HG03575 (cell line): ENCODE measurements at regions not wholly inside any gene's neighbourhood (a gene's known extent, or its start where the extent isn't known, plus 50 kb on each side); places are given as distances from the start of the nearest gene placed in this dataset.
"Not testable (repeated sequence)": the region's sequence is repeated elsewhere in the genome, so short reads cannot be mapped to it uniquely, and the experiment has no call there.

Source experiments
- ATAC-seq: cut with Tn5 transposase; IDR thresholded peaks from one replicate; pipeline ENCODE4 v1.9.1; 2021; ENCODE audit not compliant: unreplicated experiment, insufficient number of reproducible peaks, low FRiP score; ENCODE audit errors: extremely low read depth

DNA sequence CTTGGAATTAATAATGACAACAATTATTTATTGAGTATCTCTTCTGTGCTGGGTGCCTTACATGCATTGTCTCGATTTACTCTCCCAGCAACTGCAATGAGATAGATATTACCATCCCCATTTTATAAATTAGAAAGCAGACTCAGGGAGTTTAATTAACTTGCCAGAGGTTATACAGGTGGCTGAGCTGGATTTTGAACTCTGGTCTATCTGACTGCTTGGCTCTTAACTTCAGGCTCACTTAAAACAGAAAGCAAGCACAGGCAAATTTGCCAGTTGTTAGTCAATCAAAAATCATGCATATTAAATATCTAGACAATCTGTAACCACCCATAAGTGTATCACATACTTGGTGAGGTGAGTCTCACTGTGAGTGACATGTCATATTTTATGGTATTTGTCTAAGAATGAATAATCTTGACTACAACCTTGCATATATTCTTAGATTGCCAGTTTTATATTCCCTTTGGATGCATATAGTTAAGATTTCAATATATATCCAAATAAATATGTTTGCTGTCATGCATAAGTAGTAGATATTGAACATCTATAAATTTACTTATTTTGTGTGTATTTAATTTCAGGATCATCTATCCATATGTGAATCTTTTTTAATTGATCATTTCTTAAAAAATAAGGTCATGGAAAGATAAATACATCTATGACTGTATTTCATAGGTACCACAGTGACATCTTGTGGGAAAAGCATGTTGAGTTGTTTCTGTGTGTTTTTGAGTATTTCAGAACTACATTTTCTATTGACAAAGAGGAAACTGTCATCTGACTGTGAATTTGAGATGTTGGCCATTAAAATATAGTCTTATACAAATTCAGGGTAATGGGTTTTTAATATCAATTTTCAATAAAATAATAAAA, 112.0 kb upstream of the ARHGAP42 start:
- no peak for ATAC-seq

DNA sequence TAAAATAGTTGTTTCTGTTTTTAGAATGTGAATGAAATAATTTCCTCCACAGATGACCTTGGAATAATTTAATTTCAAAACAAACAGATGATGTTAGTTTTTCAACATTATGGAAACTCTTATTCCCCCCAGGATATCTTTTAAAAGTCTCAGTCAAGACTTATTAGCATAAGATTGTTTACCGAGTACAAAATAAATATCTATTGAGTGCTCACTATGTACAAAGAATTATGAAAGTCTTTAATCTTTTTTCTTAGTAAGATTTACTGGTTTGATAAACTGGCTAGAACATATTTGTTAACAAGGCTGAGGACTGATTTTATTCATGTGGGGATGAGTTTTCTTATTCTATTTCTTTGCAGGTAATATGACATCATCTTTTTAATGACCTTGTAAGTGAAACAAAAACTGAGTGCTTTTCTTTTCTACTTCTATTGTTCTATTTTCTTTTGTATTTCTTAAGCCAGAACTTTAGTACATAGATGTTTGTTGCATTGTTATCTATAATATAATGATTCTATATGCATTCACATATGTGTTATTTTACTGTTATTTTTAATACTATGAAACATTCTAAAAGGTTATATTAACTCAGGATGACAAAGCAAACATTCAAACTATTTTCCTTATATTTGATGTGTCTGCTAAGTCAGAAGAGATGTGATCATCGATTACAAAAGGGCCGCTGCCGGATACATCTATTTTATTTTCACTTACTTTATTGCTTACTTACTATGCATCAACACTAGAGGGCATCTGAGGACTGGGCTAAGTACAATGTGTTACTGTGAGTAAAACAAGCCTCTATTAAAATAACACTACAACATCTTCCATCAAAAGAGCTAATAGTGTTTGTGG, 111.0 kb upstream of the ARHGAP42 start:
- ATAC-seq = no peak

DNA sequence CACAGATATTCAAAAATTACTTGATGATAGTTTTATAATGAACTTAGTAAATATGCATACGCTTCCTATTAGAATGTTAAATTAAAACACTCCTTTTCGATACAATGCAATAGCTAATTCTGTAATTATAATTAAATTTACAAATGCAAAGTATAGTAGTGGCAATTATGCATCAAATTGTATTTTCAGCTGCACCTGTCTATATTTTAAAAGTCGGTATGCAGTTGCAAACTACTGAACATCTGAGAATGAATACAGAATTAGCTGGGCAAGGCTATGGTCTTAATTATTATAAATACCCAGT, 110.4 kb upstream of the ARHGAP42 start:
- no peak for ATAC-seq

DNA sequence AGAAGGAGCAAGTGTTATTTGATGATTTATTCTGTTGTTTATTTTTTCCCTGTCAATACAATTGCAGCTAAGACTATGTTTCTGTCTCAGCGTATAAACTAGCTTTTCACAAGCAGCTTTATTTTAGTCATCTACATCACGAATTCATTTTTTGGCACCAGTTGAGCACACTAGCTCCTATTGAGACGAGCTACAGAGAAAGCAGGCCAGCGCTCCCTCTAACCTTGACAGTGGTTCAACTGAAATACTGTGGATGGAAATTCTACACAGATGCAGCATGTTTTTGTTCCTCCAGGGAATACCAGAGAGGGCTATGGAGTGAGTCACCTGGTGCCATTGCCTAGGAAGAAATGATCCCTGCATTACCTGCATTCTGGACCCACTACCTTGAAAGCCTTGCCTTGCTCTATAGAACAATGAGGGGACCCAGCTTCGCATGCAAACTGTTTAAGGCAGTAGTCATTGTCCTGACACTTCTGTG, 108.2 kb upstream of the ARHGAP42 start:
- ATAC-seq = no peak

DNA sequence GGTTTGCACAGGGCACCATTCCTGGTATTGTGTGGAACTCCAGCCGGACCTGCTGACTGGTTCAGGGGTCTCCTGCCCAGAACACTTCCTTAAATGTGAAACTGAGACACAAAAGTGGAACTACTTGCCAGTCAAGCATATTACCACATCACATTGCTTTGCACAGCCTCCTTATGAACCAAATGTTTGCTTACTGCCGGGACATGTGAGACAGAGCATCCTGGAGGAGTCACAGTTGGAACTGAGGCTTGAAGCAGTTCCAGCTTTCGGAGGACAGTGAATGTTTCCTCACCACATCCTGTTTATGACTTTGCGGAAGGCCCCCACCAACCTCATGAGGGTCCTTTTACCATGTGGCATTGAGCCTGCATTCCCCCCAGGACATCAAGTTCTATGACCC, 105.8 kb upstream of the ARHGAP42 start:
- ATAC-seq = no peak

DNA sequence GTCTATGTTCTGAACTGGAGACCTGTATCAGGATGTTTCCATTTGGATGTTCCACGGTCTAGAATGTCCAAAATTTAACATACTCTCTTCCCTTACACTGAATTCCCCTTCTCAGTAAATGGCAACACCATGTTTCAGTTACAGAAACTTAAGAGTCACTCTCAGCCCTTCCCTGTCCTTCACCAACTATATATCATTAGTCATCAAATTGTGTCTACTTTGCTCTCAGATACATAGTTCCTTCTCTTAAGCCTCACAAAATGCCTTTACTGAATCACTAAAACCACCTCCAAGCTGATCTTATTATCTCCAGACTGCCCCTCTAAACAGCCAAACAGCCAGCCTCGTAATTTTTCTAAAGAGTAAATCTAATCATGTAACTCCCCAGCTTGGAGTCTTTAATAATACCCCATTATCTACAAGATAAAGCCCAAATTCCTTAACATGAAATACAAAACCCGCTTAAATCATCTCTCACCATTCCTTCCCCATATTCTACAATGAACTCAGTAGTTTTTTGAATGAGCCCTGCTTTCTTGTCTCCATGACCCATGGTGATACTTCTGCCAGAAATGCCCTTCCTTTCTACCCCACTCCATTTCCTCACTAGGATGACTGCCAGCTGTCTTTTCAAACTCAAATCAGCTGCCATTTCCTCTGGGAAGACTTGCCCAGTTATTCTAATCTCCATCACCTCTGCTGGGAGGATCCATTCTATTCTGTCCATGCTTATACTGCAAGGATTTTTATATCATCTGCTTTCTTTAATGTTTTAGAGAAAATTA, 102.7 kb upstream of the ARHGAP42 start:
- no peak for ATAC-seq

DNA sequence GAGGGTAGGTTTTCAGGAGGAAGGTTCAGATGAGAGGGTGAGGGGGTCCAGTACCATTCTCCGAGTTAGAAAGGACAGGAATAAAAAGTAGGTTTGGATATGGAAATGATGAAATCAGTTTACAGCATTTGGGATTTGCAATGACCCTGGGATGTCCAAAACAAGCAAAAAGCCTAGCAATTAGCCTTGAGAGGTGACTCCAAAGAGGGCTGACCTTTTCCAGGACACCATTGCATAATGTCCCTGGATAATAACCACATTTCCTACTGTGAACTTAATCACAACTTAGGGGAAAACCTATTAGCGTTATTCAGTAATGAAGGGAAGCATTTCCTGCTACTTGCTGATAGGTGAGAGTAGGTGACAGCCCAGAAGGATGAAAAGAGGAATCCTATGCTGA, 101.4 kb upstream of the ARHGAP42 start:
- no peak for ATAC-seq

DNA sequence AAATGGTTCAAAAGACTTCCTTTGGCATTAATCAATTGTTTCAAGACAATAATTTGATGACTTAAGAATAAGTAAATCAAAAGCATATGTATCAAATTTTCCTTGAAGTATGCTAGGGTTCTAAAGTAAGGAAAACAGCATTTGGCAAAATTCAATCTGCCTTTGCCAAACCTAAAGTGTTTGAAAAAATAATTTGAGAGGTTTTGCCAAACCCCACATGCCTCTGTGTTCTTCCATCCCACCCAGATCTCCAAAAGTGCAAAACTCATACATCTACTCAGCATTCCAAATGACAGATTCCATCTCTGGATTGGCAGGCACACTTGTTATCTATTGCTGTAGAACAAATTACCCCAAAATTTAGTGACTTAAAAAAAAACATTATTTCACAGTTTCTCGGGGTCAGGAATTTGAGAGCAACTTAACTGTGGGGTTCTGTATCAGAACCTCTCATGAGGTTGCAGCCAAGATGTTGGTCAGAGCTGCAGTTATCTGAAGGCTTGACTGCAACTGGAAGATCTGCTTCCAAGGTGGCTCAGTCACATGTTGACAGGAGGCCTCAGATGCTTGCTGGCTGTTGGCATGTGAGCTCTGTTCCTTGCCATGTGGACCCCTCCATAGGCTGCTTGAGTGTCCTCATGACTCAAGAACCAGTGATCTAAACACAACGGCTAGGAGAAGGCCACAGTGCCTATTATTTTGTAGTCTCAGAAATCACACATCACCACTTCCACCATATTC, 100.6 kb upstream of the ARHGAP42 start:
- ATAC-seq = no peak

DNA sequence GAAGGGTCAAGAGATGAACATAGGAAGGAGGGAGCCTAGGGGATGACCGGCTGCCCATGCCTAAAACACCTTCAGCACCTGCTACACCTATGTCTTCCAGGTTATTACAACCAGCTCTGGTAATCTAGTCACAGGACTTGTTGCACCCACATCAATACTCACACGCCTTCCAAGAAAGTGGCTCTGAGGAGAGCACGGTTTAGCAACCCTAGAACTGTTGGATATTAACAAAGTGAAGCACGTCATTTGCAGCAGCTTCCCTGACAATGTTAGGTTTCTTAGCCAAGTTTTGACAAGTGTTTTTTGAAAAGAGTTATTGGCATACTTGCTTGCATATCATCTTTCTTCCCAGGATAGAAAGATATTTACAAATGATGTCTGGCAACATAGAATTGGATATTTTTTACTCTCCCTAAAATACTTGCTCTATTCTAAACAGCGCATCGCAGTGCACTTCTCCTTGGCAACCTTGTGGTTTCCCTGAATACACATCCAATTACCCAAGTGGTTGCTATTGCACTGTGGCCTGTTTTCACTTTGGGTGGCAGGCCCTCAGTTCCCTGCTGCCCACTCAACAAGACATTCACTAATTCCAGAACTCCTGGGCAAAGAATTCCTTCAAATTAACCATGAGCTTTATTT, 94.3 kb upstream of the ARHGAP42 start:
- no peak for ATAC-seq

DNA sequence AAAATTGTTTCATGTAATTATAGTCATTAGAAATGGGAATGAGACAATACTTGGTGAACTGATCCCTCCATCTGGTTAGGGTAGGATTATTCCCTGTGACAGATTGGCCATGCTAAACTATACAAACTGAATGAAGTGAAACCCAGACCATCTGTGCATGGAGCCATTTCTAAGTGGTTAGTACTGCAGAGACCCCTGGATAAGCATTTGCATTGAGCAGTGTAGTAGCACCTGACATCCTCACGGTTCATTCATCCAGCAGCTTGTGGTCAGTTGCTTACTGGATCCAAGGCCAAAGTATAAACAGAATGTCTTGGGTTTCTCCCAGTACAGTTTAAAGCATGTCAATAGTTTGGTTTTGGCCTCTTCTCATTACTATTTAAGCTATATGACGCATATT, 93.8 kb upstream of the ARHGAP42 start:
- ATAC-seq = no peak

DNA sequence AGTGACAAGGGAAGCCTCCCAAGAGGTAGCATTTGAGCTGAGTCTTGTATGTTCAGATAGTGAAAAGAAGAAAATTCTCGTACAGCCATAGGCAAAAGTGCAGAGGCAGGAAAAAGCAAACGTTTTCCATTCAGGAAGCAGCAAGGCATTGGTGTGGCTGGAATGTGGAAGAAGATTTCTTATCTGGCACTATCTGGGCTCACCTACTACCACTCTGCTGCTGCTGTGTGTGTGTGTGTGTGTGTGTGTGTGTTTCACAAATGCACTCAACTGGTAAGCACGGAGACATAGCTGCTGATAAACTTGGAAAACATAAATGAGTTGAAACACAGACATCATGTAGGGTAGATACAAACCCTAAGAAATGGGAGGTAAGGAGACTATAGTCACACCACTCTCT, 92.8 kb upstream of the ARHGAP42 start:
- ATAC-seq = no peak

DNA sequence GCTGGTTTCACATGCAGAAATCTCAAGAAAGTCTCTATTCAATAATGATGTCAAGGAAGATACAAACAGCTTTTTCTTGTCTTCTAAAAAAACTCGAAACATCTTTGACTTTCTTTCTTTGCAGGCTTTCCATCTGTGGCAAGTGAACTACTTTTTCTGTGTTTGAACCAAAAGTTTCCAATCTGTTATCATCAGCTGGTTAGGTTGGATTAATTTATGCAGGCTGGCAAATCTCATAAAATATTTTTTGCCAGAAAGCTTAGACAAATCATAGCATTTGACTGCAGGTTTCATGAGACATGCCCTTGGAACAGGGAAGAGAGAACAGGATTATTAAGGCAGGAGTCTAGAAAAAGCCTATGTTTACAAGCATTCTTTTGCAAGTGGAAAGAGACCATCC, 86.1 kb upstream of the ARHGAP42 start:
- ATAC-seq = no peak

DNA sequence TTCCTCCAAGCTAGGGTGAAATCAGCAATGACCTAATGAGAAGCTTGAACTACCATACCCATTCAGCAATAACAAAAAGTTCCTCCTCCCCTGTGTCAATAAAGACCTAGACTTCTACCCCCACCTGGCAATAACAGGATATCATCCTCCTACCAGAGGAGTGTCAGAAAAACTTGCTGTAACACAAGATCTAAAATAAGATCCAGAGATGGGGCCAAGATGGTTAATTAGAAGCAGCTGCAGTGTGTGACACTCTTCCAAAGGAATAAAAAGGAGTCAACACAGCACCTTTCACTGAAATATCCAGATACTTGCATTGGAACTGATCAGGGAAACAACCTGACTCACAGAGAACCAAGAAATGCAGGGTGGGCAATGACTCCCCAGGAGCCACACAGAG, 84.4 kb upstream of the ARHGAP42 start:
- ATAC-seq = no peak

DNA sequence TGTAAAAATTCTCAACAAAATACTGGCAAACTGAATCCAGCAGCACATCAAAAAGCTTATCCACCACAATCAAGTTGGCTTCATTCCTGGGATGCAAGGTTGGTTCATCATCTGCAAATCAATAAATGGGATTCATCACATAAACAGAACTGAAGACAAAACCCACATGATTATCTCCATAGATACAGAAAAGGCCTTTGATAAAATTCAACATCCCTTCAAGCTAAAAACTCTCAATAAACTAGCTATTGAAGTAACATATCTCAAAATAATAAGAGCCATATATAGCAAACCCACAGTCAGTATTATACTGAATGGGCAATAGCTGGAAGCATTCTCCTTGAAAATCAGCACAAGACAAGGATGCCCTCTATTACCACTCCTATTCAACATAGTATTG, 79.3 kb upstream of the ARHGAP42 start:
- ATAC-seq = not testable (repeated sequence)

DNA sequence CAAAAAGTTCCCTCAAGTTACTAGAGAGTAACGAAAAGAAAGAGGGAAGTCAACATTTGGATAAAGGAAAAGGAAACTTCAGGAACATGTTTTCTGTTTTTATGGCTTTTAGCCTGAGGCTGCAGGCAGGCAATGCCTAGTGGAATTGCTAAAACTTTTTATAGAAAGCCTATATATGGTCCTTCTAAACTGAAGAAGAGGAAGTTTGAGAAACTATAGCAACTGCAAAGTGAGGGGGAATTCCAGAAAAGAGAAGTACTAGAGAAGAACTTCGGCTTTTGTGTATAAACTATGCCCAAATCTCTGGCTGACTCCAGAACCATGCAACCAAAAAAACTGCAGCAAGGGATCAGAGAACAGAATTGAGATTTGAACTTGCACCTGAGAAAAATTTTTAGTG, 74.3 kb upstream of the ARHGAP42 start:
- peak; percentile 92 for ATAC-seq

DNA sequence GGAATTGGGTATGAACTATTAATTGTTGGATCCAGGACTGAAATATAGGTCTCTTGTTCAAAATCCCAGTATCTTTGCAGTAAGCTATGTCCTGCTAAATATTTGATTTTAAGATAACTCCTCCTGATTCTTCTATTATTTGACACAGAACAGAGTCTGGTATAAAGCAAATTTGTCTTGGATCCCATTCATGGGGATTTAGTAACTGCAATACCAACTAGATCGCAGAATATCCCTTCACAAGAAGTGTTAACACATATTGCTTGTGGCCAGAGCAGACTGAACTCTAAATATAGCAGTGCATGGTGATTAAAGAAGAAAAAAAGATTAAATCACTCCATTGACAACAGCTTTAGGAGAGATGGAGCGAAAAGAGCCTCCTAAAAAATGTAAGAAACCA, 68.2 kb upstream of the ARHGAP42 start:
- no peak for ATAC-seq

DNA sequence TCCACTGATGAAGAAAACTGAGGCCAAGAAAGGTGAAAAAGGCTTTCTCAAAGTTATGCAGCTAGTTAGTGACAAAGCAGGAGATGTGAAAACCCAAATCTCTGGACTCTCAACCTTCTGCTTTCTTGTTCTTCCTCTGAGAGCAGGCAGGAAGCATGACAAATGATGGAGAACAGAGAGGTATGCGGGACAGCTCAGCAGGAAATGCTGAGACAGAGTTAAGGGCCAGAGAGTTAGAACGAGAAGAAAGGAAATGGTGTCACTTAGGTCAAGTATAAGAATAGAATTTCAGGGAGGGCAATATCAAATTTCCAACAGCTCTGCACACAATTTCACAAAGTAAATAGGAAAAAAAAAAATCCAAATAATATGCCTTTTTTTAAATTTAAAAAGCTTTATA, 67.6 kb upstream of the ARHGAP42 start:
- no peak for ATAC-seq

DNA sequence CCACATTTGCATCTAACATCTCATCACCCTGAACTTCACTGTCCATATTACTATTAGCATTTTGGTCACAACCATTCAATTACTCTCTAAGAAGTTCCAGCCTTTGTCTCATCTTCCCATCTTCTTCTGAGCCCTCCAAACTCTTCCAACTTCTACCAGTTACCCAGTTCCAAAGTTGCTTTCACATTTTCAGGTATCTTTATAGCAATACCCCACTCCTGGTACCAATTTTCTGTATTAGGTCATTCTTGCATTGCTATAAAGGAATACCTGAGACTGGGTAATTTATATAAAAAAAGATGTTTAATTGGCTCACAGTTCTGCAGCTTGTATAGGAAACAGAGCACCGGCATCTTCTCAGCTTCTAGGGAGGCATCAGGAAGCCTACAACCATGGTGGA, 64.7 kb upstream of the ARHGAP42 start:
- no peak for ATAC-seq
